ENCODE measurements at regions not wholly inside any gene's neighbourhood (a gene's known extent, or its start where the extent isn't known, plus 50 kb on each side); places are given as distances from the start of the nearest gene placed in this dataset.

GRCh38 chr15:29337156-29337959 lies 67.7 kb upstream of the NSMCE3 start:
- Mint-ChIP-seq H3K27me3 (peaks cover 6 to 25% of the 10 kb centered on the region in 2 donors), H3K27ac (no peak overlapping the region), H3K36me3 (ENCODE audit: insufficient read depth) (no peaks in the 10 kb centered on the region), H3K9me3 (no peaks in the 10 kb centered on the region), H3K4me1 (ENCODE audit: low read depth in 2 of 2) (no peaks in the 10 kb centered on the region), H3K4me3 (no peak overlapping the region)
- no peak for ATAC-seq (replicated peaks)
- DNase-seq: no peak

- Mint-ChIP-seq H3K36me3 (ENCODE audit: insufficient read depth) (no peaks in the 10 kb centered on the region), H3K4me1 (ENCODE audit: low read depth in 2 of 2) (peaks cover 0 to 2% of the 10 kb centered on the region in 2 donors), H3K27me3 (peaks cover 6 to 41% of the 10 kb centered on the region in 2 donors), H3K4me3 (no peak overlapping the region), H3K9me3 (no peaks in the 10 kb centered on the region), H3K27ac (no peak overlapping the region)
- DNase-seq (no peak), ATAC-seq (replicated peaks) (no peak)
Measured at GRCh38 chr15:29334544-29334943, 64.9 kb upstream of the NSMCE3 start.

- no peak overlapping the region for H3K27ac Mint-ChIP-seq
- ATAC-seq (replicated peaks): no peak
Measured at GRCh38 chr15:29333261-29333660, 63.6 kb upstream of the NSMCE3 start.

GRCh38 chr15:29331669-29332068 lies 62.0 kb upstream of the NSMCE3 start:
- H3K9me3 Mint-ChIP-seq: no peaks in the 10 kb centered on the region
- no peak for ATAC-seq (replicated peaks)
- H3K4me3 Mint-ChIP-seq: no peak overlapping the region
- H3K36me3 Mint-ChIP-seq (ENCODE audit: insufficient read depth): peaks cover 4% of the 10 kb centered on the region
- peaks cover 12 to 33% of the 10 kb centered on the region in 2 donors for H3K27me3 Mint-ChIP-seq
- H3K4me1 Mint-ChIP-seq (ENCODE audit: low read depth in 2 of 2): peaks cover 0 to 2% of the 10 kb centered on the region in 2 donors
- no peak for DNase-seq
- H3K27ac Mint-ChIP-seq: no peak overlapping the region

More at GRCh38 chr15:29333261-29333660, 63.6 kb upstream of the NSMCE3 start:
- Mint-ChIP-seq H3K4me3 (no peak overlapping the region), H3K9me3 (no peaks in the 10 kb centered on the region), H3K27me3 (peaks cover 12 to 41% of the 10 kb centered on the region in 2 donors), H3K36me3 (ENCODE audit: insufficient read depth) (no peaks in the 10 kb centered on the region), H3K4me1 (ENCODE audit: low read depth in 2 of 2) (peaks cover 0 to 2% of the 10 kb centered on the region in 2 donors)
- no peak for DNase-seq

GRCh38 chr15:29331071-29331470 lies 61.4 kb upstream of the NSMCE3 start:
- DNase-seq (no peak), ATAC-seq (replicated peaks) (no peak)
- Mint-ChIP-seq H3K4me3 (no peak overlapping the region), H3K4me1 (ENCODE audit: low read depth in 2 of 2) (peaks cover 0 to 2% of the 10 kb centered on the region in 2 donors), H3K9me3 (peaks cover 0 to under 1% of the 10 kb centered on the region in 2 donors), H3K27me3 (peaks cover 11 to 33% of the 10 kb centered on the region in 2 donors), H3K36me3 (ENCODE audit: insufficient read depth) (peaks cover 4% of the 10 kb centered on the region), H3K27ac (no peak overlapping the region)

- no peak overlapping the region for H3K27ac Mint-ChIP-seq
- H3K4me3 Mint-ChIP-seq: no peak overlapping the region
- peaks cover 7 to 28% of the 10 kb centered on the region in 2 donors for H3K27me3 Mint-ChIP-seq
- DNase-seq (no peak), ATAC-seq (replicated peaks) (no peak)
- H3K4me1 Mint-ChIP-seq (ENCODE audit: low read depth in 2 of 2): no peaks in the 10 kb centered on the region
- peaks cover 3 to 7% of the 10 kb centered on the region in 2 donors for H3K9me3 Mint-ChIP-seq
- peaks cover 4% of the 10 kb centered on the region for H3K36me3 Mint-ChIP-seq (ENCODE audit: insufficient read depth)
Measured at GRCh38 chr15:29324746-29325145, 55.1 kb upstream of the NSMCE3 start.

GRCh38 chr15:29323557-29323956 lies 53.9 kb upstream of the NSMCE3 start:
- Mint-ChIP-seq H3K4me3 (no peak overlapping the region), H3K27me3 (peaks cover 9 to 25% of the 10 kb centered on the region in 2 donors), H3K9me3 (peaks cover 3 to 7% of the 10 kb centered on the region in 2 donors), H3K4me1 (ENCODE audit: low read depth in 2 of 2) (no peaks in the 10 kb centered on the region), H3K36me3 (ENCODE audit: insufficient read depth) (peaks cover 4% of the 10 kb centered on the region), H3K27ac (no peak overlapping the region)
- DNase-seq: no peak
- no peak for ATAC-seq (replicated peaks)

GRCh38 chr15:29322415-29322814 lies 52.8 kb upstream of the NSMCE3 start:
- no peak overlapping the region for H3K27ac Mint-ChIP-seq
- H3K9me3 Mint-ChIP-seq: peaks cover 3 to 7% of the 10 kb centered on the region in 2 donors
- H3K4me3 Mint-ChIP-seq: no peak overlapping the region
- H3K4me1 Mint-ChIP-seq (ENCODE audit: low read depth in 2 of 2): no peaks in the 10 kb centered on the region
- ATAC-seq (replicated peaks) (no peak), DNase-seq (no peak)
- H3K27me3 Mint-ChIP-seq: peaks cover 9 to 17% of the 10 kb centered on the region in 2 donors
- peaks cover 4% of the 10 kb centered on the region for H3K36me3 Mint-ChIP-seq (ENCODE audit: insufficient read depth)

- H3K27me3 Mint-ChIP-seq: peaks cover 9 to 21% of the 10 kb centered on the region in 2 donors
- ATAC-seq (replicated peaks) (no peak), DNase-seq (no peak)
- H3K9me3 Mint-ChIP-seq: peaks cover 0 to 7% of the 10 kb centered on the region in 2 donors
- H3K27ac Mint-ChIP-seq: no peak overlapping the region
- no peak overlapping the region for H3K4me3 Mint-ChIP-seq
- no peaks in the 10 kb centered on the region for H3K36me3 Mint-ChIP-seq (ENCODE audit: insufficient read depth)
- H3K4me1 Mint-ChIP-seq (ENCODE audit: low read depth in 2 of 2): no peaks in the 10 kb centered on the region
Measured at GRCh38 chr15:29320420-29320819, 50.8 kb upstream of the NSMCE3 start.

GRCh38 chr15:29319823-29320222 lies 50.2 kb upstream of the NSMCE3 start:
- Mint-ChIP-seq H3K36me3 (ENCODE audit: insufficient read depth) (no peaks in the 10 kb centered on the region), H3K4me3 (no peak overlapping the region), H3K4me1 (ENCODE audit: low read depth in 2 of 2) (no peaks in the 10 kb centered on the region), H3K27me3 (peaks cover 9 to 21% of the 10 kb centered on the region in 2 donors), H3K9me3 (peaks cover 0 to 1% of the 10 kb centered on the region in 2 donors), H3K27ac (no peak overlapping the region)
- ATAC-seq (replicated peaks): no peak
- no peak for DNase-seq
